Progenitor cell of endocrine pancreas (in vitro differentiated cells): ENCODE measurements at regions not wholly inside any gene's neighbourhood (a gene's known extent, or its start where the extent isn't known, plus 50 kb on each side); places are given as distances from the start of the nearest gene placed in this dataset.
"Not testable (repeated sequence)": the region's sequence is repeated elsewhere in the genome, so short reads cannot be mapped to it uniquely, and the experiment has no call there.

Experiments used
- DNase-seq: peaks from one replicate; pipeline ENCODE4 v3.0.0; 2021; ENCODE audit warnings: low spot score; ENCODE audit not compliant: unreplicated experiment
- H3K27ac Mint-ChIP-seq: 2 replicates; pipeline ENCODE4 v1.8.0; 2021; ENCODE audit warnings: mild to moderate bottlenecking, moderate library complexity, mixed read lengths
- H3K27me3 Mint-ChIP-seq: 2 replicates; pipeline ENCODE4 v1.8.0; 2021; ENCODE audit warnings: mixed read lengths
- H3K36me3 Mint-ChIP-seq: 2 replicates; pipeline ENCODE4 v1.8.0; 2022; ENCODE audit warnings: mixed read lengths; ENCODE audit not compliant: insufficient read depth
- H3K4me1 Mint-ChIP-seq: 2 replicates; pipeline ENCODE4 v1.8.0; 2021; ENCODE audit warnings: low read depth, mixed read lengths
- H3K4me3 Mint-ChIP-seq: 2 replicates; pipeline ENCODE4 v1.8.0; 2021; ENCODE audit warnings: low read depth, mild to moderate bottlenecking, moderate library complexity, mixed read lengths
- H3K9me3 Mint-ChIP-seq: 2 replicates; pipeline ENCODE4 v1.8.0; 2021; ENCODE audit warnings: low read depth, mixed read lengths
- TF ChIP-seq, protein P1 (sequence below): fragments of 200-600 bp; sonication (generic); IDR thresholded peaks from one replicate; pipeline ENCODE4 v1.5.0; 2021; ENCODE audit warnings: antibody characterized with exemption, mild to moderate bottlenecking; ENCODE audit not compliant: unreplicated experiment

DNA sequence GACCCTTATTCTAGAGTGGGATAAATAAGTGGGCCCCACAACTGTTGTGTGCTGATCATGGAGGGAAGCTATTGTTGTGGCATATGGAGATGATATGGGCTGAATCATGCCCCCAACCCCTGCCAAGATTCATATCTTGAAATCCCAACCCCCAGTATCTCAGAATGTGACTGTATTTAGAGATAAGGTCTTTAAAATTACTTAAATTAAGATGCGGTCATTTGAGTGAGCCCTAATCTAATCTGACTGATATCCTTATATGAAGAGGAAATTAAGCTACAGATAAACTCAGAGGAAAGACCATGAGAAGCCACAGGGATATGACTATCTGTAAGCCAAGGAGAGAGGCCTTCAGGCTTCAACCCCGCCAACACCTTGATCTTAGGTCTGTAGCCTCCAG lies 188.3 kb upstream of the RND3 start:
- Mint-ChIP-seq H3K4me1 (peaks cover 5% of the 10 kb centered on the region), H3K9me3 (peaks cover 3% of the 10 kb centered on the region), H3K36me3 (no peaks in the 10 kb centered on the region), H3K27ac (no peak overlapping the region), H3K4me3 (no peak overlapping the region), H3K27me3 (peaks cover 3% of the 10 kb centered on the region)
- DNase-seq = no peak
- TF ChIP-seq, protein P1, sequence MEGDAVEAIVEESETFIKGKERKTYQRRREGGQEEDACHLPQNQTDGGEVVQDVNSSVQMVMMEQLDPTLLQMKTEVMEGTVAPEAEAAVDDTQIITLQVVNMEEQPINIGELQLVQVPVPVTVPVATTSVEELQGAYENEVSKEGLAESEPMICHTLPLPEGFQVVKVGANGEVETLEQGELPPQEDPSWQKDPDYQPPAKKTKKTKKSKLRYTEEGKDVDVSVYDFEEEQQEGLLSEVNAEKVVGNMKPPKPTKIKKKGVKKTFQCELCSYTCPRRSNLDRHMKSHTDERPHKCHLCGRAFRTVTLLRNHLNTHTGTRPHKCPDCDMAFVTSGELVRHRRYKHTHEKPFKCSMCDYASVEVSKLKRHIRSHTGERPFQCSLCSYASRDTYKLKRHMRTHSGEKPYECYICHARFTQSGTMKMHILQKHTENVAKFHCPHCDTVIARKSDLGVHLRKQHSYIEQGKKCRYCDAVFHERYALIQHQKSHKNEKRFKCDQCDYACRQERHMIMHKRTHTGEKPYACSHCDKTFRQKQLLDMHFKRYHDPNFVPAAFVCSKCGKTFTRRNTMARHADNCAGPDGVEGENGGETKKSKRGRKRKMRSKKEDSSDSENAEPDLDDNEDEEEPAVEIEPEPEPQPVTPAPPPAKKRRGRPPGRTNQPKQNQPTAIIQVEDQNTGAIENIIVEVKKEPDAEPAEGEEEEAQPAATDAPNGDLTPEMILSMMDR = no peak

- no peak for DNase-seq
- Mint-ChIP-seq H3K9me3 (peaks cover 3% of the 10 kb centered on the region), H3K36me3 (no peaks in the 10 kb centered on the region), H3K4me3 (no peak overlapping the region), H3K27ac (no peak overlapping the region), H3K27me3 (peaks cover 3% of the 10 kb centered on the region), H3K4me1 (peaks cover 5% of the 10 kb centered on the region)
- TF ChIP-seq, protein P1 = no peak
These were observed 186.8 kb upstream of the RND3 start for GRCh38 chr2:150674283-150674682.

DNA sequence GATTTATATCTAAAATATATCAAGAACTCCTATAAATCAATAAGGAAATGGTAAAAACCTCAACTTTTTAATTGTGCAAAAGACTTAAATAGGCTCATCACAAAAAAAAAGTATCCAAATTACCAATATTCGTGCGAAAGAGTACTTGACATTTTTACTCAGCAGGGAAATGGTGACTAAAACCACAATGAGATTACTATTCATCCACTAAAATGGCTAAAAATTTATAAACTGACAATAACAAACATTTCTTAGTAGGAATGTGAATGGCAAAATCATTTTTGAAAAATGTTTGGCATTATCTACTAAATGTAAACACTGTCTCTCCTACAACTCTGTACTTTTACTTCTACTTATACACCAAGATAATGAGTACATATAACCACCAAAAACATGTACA lies 184.8 kb upstream of the RND3 start:
- H3K9me3 Mint-ChIP-seq = peaks cover 14% of the 10 kb centered on the region

DNA sequence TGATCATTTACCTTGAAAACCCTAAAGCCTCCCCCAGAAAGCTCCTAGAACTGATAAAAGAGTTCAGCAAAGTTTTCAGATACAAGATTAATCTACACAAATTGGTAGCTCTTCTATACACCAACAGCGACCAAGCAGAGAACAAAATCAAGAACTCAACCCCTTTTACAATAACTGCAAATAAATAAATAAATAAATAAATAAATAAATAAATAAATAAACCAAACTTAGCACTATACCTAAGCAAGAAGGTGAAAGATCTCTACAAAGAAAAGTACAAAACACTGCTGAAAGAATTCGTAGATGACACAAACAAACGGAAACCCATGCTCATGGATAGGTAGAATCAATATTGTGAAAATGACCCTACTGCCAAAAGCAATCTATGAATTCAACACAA lies 182.0 kb upstream of the RND3 start:
- DNase-seq = no peak
- TF ChIP-seq, protein P1 = no peak
- Mint-ChIP-seq H3K9me3 (peaks cover 14% of the 10 kb centered on the region), H3K4me3 (no peak overlapping the region), H3K27ac (no peak overlapping the region), H3K36me3 (no peaks in the 10 kb centered on the region), H3K4me1 (no peaks in the 10 kb centered on the region), H3K27me3 (no peaks in the 10 kb centered on the region)

More for the DNA sequence above, 184.8 kb upstream of the RND3 start:
- no peak overlapping the region for H3K27ac Mint-ChIP-seq
- TF ChIP-seq, protein P1 = no peak
- H3K27me3 Mint-ChIP-seq = no peaks in the 10 kb centered on the region
- no peak overlapping the region for H3K4me3 Mint-ChIP-seq
- no peak for DNase-seq
- H3K36me3 Mint-ChIP-seq = no peaks in the 10 kb centered on the region
- H3K4me1 Mint-ChIP-seq = peaks cover 2% of the 10 kb centered on the region

DNA sequence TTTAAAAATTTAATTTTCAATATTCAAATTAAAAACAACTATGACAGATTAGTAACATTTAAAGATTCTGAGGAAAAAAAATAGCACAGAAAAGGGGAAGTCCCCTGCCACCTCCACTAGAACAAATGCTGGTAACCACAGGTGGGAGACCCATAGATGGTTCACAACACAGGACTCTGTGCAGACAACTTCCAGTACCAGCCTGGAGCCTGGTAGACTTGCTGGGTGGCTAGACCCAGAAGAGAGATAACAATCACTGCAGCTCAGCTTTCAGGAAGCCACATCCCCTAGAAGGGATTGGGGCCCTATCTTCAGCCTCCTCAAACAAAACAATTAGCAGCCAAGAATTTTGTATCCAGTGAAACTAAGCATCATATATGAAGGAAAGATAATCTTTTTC lies 179.6 kb upstream of the RND3 start:
- not testable (repeated sequence) for H3K27ac Mint-ChIP-seq, DNase-seq, H3K4me1 Mint-ChIP-seq, H3K36me3 Mint-ChIP-seq, H3K27me3 Mint-ChIP-seq, H3K4me3 Mint-ChIP-seq
- H3K9me3 Mint-ChIP-seq = peaks cover 20% of the 10 kb centered on the region

- Mint-ChIP-seq H3K4me1 (no peaks in the 10 kb centered on the region), H3K9me3 (peaks cover 27% of the 10 kb centered on the region), H3K27me3 (no peaks in the 10 kb centered on the region), H3K4me3 (no peak overlapping the region), H3K27ac (no peak overlapping the region), H3K36me3 (no peaks in the 10 kb centered on the region)
- DNase-seq = no peak
- TF ChIP-seq, protein P1 = no peak
These were observed 175.7 kb upstream of the RND3 start for GRCh38 chr2:150663143-150663542.
